GM12873 (cell line): ENCODE measurements at regions not wholly inside any gene's neighbourhood (a gene's known extent, or its start where the extent isn't known, plus 50 kb on each side); places are given as distances from the start of the nearest gene placed in this dataset.

Source experiments
- TF ChIP-seq, protein P1 (sequence below): IDR thresholded peaks from 2 replicates; pipeline ENCODE4 v1.5.1; 2012; ENCODE audit warnings: low read depth, mild to moderate bottlenecking, moderate library complexity, low read length, control low read depth; ENCODE audit not compliant: insufficient read depth; ENCODE audit errors: missing control alignments

DNA sequence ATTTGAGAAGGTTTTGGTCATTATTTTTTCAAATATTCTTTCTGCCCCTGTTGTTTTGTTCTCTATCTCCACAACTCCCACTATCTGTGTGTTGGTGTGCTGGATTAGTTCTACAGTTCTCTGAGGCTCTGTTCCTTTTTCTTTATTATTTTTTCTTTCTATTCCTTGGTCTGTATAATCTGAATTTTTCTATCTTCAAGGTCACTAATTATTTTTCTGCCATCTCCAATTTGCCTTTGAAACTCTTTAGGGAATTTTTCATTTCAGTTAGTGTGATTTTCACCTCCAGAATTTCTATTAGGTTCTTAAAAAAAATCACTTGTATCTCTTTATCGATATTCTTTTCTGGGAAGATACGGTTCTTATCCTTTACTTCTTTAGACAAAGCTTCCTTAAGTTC, 82.1 kb upstream of the GGTLC1 start:
- TF ChIP-seq, protein P1, sequence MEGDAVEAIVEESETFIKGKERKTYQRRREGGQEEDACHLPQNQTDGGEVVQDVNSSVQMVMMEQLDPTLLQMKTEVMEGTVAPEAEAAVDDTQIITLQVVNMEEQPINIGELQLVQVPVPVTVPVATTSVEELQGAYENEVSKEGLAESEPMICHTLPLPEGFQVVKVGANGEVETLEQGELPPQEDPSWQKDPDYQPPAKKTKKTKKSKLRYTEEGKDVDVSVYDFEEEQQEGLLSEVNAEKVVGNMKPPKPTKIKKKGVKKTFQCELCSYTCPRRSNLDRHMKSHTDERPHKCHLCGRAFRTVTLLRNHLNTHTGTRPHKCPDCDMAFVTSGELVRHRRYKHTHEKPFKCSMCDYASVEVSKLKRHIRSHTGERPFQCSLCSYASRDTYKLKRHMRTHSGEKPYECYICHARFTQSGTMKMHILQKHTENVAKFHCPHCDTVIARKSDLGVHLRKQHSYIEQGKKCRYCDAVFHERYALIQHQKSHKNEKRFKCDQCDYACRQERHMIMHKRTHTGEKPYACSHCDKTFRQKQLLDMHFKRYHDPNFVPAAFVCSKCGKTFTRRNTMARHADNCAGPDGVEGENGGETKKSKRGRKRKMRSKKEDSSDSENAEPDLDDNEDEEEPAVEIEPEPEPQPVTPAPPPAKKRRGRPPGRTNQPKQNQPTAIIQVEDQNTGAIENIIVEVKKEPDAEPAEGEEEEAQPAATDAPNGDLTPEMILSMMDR, result no peak

DNA sequence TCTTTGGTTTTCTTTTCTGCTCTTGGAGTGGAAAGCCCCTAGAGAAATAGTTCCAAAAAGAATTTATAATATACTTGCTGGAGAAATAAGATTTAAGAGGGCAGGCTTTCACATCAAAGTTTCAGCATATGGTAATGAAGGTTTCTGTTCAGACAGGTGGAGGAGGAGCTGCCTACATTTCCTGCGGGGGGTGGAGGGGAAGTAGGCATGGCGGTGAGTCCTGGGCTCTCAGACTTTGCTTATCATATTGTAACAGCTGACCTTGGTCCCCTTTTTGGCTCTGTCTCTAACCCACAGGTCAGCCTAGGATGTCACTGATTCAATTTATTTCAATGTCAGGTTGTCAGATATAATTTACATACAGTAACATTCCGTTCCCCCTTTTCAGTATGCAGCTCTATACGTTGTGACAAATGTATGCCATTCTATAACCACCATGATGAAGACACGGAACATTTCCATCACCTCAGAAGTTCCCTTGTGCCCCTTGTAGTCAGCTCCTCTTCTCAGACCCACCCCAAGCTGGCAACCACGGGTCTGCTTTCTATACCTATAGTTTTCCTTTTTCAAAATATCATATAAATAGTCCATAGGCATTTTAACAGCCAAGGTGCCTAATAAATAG, 77.6 kb upstream of the GGTLC1 start:
- TF ChIP-seq, protein P1, result no peak

- TF ChIP-seq, protein P1, result no peak
These were observed 76.3 kb upstream of the GGTLC1 start for GRCh38 chr20:24064915-24065314.

GRCh38 chr20:24064092-24064491, 75.5 kb upstream of the GGTLC1 start:
- TF ChIP-seq, protein P1, result no peak

DNA sequence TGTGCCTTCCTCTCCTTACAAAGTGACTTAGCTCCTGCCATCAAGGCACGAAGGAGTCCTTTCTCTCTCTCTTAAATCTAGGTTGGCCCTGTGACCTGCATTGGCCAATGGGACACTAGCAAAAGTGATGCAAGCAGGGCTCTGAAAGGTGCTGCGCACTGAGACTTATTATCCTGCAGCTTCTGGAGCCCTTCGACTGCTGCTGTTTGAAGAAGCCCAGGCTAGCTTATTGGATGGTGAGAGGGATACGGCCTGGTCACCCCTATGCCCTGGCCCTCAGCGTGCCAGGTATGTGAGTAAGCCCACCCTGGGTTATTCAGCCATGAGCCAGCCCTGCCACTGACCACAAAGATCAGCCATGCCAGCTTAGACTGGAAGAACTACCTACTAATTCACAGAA, 74.5 kb upstream of the GGTLC1 start:
- TF ChIP-seq, protein P1, result no peak

DNA sequence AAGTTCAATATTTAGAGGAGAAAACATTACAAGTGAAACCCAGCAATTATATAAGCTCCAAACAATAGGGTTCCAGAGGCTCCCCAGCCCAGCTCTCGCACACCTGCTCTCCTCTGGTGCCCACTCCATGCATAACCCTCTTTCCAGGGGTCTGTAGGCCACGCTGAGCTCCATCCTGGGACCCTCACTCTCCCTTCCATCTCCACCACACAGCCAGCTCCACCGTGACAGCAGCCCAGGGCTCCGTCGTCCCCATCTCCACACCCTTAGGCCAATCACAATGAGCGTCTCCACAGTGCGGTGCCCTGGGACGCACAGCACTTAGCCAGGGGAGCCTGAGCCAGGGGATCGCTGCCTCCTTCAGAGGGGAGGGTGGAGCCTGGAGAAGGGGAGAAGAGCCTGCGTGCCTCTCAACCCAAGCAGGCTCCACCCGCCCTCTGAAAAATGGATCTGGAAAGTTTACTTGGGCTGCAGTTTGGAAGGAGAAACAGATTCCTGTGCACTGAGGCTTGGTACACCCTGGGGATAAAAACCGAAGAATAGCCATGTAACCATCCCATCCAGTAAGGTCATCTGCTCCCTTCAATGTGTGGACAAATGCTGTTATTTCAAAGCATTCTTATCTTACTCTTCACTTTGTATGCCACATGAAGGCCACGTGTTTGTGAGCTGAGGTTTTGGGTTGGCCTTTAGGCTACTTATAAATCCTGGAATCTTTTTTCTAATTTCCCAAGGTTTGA, 72.4 kb upstream of the GGTLC1 start:
- TF ChIP-seq, protein P1, result no peak

- TF ChIP-seq, protein P1, result no peak
These were observed 70.6 kb upstream of the GGTLC1 start for GRCh38 chr20:24059174-24059573.
